Activated CD8-positive, alpha-beta memory T cell treated with anti-CD3 and anti-CD28 coated beads, Interleukin-2, amount 50 U/mL, for 1 hour (primary cell): ENCODE measurements at regions not wholly inside any gene's neighbourhood (a gene's known extent, or its start where the extent isn't known, plus 50 kb on each side); places are given as distances from the start of the nearest gene placed in this dataset.
"Not testable (repeated sequence)": the region's sequence is repeated elsewhere in the genome, so short reads cannot be mapped to it uniquely, and the experiment has no call there.

Source experiments
- DNase-seq: peaks from one replicate; pipeline ENCODE4 v3.0.0-alpha.2; 2020; ENCODE audit errors: extremely low read depth

DNA sequence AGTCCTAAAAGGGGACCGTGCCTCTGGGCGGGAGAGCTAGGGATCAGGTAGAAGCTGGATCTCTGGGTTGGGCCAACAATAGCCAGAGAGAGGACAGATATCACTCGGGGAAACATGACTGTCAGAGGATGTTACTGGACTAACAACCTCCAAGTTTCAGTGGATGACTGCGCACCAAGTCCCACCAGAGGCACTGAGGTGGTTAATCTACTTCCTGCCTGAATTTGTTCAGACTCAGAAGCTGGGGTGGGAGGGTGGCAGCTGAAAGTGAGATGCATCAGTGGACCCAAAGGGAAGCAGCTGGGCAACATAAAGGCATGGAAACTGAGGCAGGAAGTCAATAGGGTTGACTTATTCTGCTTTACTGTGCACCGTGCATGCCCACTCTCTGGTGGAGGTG lies 130.1 kb upstream of the SLC44A1 start:
- DNase-seq: no peak

DNA sequence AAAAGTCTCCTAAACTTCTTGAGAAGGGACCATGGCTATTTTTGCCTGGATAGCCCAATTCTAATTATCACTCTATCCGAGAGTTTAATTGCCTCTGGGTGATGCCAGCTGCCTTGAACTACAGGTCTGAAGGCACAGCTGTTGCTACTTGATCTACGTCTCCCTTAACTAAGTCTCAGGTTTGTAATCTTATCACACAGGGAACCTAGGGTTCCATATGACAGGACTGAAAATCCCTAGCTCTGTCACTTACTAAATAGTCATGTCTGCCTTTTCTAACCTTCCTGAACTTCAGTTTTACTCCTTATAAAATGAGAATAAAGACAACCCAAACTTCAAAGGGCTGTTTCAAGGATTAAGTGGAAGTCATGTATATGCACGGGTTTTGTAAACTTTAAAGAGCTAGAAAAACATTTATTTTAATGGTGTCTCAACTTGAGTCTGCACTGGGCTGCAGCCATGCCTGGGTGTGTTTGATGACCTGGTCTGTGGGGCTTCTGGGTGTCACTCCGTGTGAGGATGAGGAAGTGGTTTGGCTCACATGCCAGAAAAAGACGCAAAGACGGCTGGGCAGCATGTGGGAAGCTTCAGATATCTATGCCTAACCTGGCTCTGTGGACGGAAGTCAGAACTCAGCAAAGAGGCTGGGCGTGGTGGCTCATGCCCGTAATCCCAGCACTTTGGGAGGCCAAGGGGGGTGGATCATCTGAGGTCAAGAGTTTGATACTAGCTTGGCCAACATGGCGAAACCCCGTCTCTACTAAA lies 129.3 kb upstream of the SLC44A1 start:
- no peak for DNase-seq

DNA sequence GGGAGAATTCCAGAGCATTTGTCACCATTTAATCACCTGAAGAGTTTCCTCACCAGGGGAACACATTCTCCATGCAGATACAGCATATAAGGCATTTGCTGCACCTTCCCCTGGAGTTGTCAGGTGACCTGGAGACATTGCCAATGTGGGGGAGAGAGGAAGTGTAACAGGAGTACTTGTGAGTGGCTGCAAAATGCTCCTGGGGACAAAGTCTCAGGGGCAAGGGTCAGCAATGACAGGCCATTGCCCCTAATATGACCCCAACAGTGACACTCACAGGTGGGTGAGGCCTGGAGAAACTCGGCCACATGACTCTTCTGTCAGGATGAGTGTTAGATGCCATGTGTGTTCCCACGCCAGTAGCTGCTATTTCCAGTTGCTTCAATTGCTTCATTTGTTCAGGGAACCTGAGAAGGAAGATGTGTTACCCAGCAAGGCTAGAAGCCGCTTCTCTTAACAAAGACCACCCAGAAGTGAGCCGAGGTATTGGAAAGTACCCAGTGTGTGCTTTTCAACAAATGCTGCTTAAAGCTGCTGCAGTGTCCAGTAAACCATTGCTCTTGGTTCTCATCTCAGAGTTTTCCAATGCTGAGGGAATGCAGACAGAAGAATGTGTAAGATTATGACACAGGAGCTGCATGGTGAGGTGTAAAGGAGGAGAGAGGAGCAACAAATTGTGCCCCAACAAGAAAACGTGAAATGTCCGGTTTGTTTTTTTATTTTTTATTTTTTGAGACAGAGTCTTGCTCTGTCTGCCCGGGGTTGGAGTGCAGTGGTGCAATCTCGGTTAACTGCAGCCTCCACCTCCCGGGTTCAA lies 128.2 kb upstream of the SLC44A1 start:
- DNase-seq: no peak

DNA sequence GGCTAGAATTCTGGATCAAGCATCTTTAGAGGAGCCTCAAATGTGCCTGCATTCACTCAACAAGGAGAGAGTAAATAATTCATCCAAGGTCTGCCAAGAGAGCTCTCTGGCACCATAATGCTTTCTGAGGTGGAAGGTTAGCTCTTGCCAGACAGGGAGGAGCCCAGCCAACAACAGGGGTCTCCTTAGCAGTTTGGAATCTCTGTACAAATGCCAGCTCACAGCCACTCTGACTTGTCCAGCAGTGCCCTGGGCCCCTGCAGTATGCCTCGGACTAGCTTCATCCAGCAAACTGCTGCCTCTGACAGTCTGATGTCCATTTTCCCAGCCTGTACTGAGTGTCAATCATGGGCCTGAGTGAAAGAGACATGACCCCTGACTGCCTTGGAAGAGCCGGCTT lies 127.2 kb upstream of the SLC44A1 start:
- no peak for DNase-seq

DNA sequence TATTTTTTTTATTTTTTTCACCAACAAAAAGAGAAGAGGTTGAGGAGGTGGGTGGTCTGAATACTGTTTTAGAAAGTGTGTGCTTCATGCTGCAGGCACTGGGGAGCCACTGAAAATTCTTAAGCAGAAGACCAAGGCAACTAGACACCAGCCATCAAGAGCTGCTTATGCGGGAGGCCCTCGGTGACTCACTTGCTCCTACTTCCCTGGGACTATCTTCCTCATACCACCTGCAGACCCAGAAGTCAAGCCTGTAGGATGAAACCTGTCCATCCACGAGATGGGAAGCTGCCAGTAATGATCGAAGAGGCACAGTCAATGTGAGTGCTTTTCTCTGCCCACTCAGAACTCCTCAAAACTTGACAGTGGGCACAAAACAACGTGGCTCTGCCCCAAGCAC lies 125.8 kb upstream of the SLC44A1 start:
- DNase-seq: no peak

DNA sequence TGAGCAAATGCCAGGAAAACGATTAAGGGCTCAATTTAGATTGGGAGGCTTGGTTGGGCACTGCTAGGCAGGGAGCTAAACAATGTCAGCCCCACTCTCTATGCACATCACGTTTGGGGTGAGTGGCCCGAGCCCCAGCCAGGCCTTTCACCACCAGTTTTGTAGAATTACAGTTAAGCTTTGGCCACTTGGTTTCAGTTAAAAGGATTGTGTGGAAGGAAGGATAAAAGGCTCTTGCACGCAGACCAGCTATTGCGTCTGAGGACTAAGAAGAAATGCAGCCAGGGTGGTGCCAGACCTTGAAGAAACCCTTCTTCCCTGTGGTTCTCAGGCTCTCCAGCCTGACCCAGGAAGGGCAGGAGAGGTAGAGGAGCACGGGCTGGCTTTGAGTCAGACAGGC lies 125.3 kb upstream of the SLC44A1 start:
- DNase-seq: no peak

DNA sequence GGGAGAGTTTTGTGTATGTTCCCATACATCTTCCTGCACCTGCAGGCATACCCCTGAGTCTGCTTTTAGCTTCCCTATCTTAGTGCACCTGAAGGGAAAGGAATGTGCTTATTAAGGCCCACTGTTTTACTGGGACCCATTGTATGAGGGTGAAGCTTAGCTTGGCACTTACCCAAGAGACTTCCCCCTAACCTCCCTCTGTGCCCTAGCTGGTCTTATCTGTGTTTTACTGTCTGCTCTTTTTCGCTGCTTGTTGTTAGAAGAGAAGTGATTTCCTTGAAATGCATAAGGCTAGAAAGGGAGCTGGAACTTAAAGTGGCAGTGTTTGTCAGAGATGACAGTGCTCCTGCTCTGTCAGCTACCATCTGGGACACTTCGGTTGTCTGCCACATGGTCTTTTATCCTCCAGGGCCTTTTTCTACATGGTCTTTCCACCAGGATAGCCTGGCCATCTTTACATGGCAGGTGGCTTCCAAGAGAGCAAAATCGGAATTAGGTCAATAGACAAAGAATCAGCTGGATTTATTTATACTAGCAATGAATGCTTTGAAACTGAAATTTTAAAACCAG lies 122.5 kb upstream of the SLC44A1 start:
- no peak for DNase-seq

DNA sequence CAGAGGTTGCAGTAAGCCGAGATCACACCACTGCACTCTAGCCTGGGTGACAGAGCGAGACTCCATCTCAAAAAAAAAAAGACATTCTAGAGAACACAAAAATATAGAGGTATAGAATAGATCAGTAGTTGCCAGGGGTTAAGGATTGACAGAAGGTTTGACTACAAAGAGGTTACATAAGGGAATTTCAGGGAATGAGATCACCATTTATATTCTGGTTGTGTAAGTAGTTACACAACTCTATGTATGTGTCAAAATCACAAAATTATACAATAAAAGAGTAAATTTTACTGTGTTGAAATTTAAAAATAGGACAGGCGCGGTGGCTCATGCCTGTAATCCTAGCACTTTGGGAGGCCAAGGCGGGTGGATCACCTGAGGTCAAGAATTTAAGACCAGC lies 119.9 kb upstream of the SLC44A1 start:
- not testable (repeated sequence) for DNase-seq

DNA sequence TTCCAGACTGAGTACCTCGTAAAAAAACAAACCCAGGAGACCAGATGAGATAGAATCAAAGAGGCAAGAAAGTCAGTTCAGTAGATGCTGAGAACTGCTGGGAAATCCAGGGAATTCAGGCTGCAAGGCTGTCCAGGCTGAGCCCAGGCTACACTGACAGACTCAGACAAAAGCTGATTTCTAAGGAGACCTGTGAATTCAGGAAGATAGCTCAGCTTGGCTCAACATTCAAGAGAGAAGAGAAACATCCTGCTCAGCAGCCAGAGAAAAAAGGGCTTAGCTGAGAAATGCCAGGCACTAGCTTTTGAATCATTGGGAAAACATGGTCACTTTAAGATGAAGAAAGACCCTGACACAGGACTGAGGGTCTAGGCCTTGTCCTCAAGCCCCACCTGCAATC lies 118.2 kb upstream of the SLC44A1 start:
- no peak for DNase-seq

DNA sequence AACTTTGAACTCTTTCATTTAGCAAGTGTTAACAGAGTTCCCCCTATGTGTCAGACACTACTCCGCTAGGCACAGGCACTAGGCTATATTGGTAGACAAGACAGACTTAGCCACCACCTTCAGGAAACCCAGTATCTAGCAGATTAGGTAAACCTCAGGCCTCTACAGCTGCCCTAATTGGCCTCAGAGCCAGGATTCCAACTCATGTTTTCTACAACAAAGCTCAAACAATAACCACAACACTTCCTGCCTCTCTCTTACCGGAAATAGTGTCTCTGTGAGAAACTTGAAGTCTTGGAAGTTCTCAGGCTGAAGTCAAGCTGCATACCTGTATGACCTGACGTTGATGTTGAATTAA lies 116.6 kb upstream of the SLC44A1 start:
- peak; percentile 55 for DNase-seq

DNA sequence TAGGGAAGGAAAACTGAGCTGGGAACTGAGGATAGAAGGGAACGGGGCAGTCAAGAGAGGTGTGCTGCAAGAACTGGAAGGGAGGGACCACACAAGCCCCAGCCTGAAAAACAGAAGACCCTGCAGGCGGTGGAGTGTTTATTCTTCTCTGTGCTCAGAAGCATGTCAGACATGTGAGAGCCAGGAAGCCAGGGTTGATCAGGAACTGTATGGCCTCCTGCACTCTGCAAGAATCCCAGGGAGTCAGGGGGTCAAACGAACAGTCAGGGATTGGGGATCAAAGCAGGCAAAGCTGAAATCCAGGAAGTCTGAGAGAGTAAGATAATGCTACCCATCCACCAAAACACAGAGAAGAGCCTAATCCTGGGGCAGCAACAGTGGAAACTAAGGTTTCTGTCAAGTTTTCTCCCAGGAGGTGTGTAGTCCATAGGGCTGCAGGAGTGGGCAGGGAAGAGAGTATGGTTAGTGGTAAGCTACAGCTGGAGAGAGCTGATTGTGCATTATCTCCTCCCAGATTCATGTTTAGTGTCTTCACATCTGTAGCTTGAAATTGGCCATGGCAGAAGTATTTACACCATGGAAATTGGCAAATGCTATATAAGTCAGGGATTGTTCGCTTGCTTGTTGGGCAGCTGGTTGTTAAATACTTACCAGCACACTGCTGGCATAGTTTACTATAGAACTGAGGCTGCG lies 115.4 kb upstream of the SLC44A1 start:
- DNase-seq: no peak

DNA sequence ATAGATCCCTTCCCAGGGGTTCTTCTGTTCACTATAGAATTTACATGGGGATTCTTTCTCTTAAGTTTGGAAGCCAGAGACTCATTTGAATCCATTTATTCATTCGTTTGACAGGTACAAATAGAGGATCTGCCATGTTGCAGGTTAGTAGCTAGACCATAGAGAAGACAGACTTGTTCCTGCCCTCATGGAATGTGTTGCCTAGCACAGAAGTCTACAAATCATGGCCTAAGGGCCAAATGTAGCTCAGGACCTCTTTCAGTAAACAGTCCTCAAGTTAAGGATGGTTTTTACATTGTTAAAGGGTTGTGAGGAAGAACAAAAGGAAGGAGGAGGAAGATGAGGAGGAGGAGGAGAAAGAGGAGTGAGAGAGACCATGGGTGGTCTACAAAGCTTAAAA lies 114.7 kb upstream of the SLC44A1 start:
- no peak for DNase-seq

DNA sequence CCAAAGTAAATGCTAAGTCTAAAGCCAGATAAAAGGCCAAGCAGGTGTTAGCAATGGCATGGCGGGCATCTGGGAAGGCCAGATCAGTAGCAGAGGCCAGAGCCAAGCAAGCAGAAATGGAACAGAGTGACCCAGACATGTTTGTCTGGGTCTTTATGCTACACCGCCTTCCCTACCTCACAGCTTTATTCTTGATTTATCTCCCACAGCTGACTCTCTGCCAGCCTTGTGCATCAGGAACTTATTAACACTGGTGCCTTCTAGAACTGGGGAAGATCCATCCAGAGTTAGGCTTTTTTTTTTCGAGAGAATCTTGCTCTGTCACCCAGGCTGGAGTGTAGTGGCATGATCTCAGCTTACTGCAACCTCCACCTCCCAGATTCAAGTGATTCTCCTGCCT lies 112.5 kb upstream of the SLC44A1 start:
- no peak for DNase-seq

DNA sequence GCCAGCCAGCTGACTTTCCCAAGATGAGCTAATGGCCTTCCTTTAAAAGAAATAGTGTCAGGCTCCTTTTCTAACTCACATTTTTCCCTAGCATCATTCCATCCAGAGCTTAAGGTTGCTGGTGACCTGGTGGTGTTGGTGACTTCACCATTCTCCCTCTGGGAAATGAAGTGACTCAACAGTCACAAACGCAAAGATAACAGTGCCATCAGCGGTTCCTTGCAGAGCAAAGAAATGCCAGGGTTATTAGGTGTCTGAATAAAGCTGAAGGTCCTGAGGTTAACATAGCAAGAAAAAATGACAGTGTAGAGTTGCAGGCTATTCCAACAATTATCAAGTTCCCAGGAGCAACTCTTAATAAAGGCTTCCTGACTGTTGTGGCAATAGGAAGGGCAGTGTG lies 111.8 kb upstream of the SLC44A1 start:
- DNase-seq: no peak

DNA sequence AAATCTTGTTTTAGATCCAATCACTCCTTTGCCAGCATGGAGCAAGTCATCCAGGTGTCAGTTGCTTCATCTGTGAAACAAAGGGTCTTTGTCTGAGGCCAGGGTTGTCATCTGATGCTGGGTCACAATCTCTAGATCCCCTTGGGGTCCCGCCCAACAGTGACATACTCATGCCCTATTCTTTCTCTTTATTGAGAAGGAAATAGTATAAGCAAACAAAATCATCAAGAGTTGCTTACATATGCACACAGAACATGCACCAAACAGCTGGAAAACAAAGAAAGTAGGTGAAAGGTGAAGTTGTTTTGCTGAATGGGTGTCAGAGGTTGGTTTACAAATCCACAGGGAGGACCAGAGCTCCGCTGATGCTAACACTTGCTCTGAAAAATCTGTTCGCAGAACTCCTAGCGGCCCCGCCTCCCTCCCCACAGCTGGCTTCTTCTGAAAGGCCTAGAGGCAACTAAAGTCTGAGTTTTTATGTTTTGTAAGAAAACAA lies 106.1 kb upstream of the SLC44A1 start:
- no peak for DNase-seq

DNA sequence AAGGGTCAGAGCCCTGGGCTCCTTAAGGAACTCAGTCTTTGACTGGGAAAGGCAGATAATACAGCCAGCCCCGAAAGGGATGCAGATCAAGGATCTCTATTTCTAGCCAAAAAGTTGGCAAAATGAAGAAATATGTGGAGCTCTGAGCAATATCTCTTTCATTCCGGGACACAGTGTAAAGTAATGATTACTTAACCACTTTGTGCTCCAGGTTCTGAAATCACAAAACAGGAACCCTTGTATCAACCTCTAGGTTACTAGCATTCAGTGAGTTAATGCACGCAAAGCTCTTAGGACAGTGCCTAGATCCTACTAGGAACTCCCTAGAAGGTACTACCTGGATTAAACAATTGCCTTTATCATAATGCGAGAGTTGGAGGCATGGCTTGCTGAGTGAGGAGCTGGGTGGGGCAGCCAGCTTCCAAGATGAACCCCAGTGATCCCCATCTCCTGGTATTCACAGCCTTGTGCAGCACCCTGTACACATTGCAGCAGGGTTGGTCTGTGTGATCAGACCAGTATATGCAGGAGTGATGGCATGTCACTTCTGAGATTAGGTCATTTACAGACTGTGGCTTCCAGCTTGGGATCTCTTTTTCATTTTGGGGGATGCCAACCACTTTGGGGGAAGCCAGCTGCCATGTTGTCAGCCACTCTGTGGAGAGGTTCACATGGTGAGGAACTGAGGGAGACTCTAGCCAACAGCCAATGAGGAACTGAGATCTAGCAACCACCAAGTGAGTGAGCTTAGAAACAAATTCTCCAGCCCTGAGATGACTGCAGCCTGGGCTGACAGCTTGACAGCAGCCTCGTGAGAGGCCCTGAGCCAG lies 103.1 kb upstream of the SLC44A1 start:
- DNase-seq: no peak

DNA sequence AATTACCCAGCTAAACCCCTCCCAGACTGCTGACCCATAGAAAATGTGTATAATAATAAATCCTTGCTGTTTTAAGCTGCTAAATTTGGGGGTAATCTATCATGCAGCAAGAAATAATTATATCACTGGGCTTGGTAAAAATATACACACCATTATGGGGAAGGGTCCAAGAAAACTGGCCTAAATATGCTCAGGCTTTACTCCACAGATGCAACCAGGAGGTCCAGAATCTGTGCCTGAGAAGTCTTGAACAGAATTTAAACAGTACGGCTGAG lies 102.5 kb upstream of the SLC44A1 start:
- no peak for DNase-seq

DNA sequence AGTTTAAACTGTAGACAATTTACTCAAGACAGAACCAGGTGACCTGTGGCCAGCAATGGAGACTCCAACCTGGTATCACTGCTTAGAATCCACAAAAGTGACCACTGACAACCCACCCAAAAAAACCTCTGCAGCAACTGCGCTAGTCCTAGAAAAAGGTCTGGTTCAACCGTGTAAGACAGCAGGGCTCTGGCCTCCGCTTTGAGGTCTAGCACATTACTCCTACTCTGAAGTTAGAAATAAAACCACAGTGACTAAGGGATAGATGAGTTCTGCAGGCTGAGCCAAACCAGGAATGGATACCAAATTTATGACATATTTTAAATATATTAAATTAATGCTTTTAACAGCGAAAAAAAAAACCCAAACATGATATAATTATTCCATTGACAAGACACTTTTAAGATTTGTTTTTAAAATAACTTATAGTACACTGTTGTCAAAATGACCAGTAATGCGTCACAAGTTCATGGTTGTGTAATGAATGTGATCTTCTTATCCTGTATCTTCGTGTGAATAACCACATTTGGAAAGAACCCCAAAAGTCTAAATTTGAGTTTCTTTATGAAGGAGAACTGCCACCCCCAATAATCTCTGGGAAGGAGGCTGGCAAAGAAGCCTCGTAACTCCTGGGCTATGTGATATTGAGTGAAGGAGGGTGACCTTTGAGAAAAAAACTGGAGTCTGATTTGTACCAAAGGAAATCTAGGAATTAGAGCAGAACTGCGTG lies 101.9 kb upstream of the SLC44A1 start:
- DNase-seq: no peak

DNA sequence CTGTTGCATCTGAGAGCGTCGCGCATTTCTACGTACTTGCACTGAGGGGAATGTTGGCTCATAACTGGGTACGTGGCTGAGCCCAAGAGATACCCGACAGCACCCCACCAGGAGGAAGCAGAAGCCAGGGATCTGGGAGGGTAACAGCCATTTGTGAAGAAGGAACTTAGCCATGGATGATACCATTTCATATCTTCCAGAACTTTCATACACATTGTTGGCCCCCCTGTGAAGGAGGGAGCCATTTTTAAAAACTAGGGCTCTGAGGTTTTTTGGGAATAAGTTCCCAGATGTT lies 101.4 kb upstream of the SLC44A1 start:
- no peak for DNase-seq

DNA sequence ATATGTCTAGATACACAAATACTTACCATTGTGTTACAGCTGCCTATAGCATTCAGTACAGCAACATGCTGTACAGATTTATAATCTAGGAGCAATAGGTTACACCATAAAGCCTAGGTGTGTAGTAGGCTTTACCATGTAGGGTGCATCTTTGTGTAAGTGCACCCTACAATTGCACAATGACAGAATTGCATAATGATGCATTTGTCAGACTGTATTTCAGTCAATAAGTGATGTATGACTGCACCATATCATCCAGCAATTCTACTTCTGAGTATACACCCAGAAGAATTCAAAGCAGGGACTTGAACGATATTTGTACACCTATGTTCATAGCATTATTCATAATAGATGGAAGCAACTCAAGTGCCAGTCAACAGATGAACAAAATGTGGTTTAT lies 100.4 kb upstream of the SLC44A1 start:
- no peak for DNase-seq

DNA sequence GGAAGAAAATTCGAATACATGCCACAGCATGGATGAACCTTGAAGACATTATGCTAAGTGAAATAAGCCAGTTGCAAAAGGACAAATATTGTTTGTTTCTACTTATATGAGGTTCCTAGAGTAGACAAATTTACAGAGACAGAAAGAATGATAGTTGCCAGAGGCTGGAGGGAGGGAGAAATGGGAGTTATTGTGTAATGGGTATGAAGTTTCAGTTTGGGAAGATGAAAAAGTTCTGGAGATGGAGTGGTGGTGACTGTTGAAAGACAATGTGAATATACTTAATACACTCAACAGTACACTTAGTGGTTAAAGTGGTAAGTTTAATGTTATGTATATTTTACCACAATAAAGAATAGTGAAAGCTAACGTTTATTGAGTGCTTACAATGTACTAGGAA lies 99.6 kb upstream of the SLC44A1 start:
- DNase-seq: no peak
